Stimulated activated naive CD8-positive, alpha-beta T cell treated with anti-CD3 and anti-CD28 coated beads, Interleukin-15, Interleukin-2, amounts not matched to agents 100 ng/mL and 50 ng/mL, for 24 hours (primary cell): ENCODE measurements at regions not wholly inside any gene's neighbourhood (a gene's known extent, or its start where the extent isn't known, plus 50 kb on each side); places are given as distances from the start of the nearest gene placed in this dataset.

Experiments used
- H3K27ac Mint-ChIP-seq: one replicate; pipeline ENCODE4 v1.8.0; 2021; ENCODE audit warnings: mild to moderate bottlenecking, mixed read lengths
- H3K27me3 Mint-ChIP-seq: one replicate; pipeline ENCODE4 v1.8.0; 2021; ENCODE audit warnings: mixed read lengths
- H3K36me3 Mint-ChIP-seq: one replicate; pipeline ENCODE4 v1.8.0; 2021; ENCODE audit warnings: low read depth, mixed read lengths
- H3K4me1 Mint-ChIP-seq: one replicate; pipeline ENCODE4 v1.8.0; 2021; ENCODE audit warnings: low read depth, mixed read lengths
- H3K4me3 Mint-ChIP-seq: one replicate; pipeline ENCODE4 v1.8.0; 2021; ENCODE audit warnings: mild to moderate bottlenecking, mixed read lengths
- H3K9me3 Mint-ChIP-seq: one replicate; pipeline ENCODE4 v1.8.0; 2021; ENCODE audit warnings: mixed read lengths

- Mint-ChIP-seq H3K4me3 (no peak overlapping the region), H3K9me3 (no peaks in the 10 kb centered on the region), H3K36me3 (no peaks in the 10 kb centered on the region), H3K27ac (no peak overlapping the region), H3K4me1 (no peaks in the 10 kb centered on the region), H3K27me3 (peaks cover under 1% of the 10 kb centered on the region)
Observed at GRCh38 chr11:19519353-19519752, 193.3 kb upstream of the NAV2 start.

GRCh38 chr11:19513253-19513652, 199.4 kb upstream of the NAV2 start:
- Mint-ChIP-seq H3K27me3 (peaks cover 18% of the 10 kb centered on the region), H3K4me3 (no peak overlapping the region), H3K36me3 (no peaks in the 10 kb centered on the region), H3K4me1 (no peaks in the 10 kb centered on the region), H3K9me3 (no peaks in the 10 kb centered on the region), H3K27ac (no peak overlapping the region)

GRCh38 chr11:19512618-19513017, 200.0 kb upstream of the NAV2 start:
- Mint-ChIP-seq H3K27me3 (peaks cover 18% of the 10 kb centered on the region), H3K9me3 (no peaks in the 10 kb centered on the region), H3K4me3 (no peak overlapping the region), H3K27ac (no peak overlapping the region), H3K4me1 (no peaks in the 10 kb centered on the region), H3K36me3 (no peaks in the 10 kb centered on the region)

DNA sequence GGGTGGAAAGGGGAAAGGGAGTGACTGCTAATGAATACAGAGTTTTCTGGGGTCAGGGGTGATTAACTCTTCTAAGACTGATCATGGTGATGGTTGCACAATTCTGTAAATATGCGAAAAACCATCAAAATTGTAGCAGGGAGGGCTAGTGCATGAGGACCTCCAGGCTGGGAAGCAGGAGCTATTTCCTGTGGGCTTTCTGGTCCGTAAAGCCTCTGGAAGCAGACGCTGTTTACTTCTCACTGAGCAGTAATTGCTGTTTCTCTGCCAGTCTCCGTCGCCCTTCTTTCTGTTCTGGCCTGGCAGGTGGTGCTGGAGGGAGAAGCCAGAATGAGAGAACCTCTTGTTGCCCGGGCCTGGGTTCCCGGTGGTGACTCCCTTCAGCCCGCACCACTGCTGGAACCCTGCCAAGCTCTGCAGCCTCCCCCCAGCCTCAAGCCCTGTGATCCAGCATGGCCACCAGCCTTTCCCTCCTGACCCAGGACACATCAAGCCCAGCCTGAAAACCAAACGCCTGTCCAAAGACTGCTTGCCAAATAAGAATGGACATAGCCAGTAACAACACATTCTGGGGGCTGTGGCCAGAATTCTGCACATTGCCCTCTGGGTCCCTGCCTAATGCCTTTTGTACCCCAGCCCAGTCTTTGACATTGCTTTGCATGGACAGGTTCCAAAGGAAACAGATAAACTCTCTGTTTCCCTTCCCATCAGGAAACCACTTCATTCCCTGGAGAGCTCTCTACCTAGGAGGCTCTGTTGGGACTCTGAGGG, 201.0 kb upstream of the NAV2 start:
- Mint-ChIP-seq H3K4me3 (no peak overlapping the region), H3K36me3 (no peaks in the 10 kb centered on the region), H3K4me1 (no peaks in the 10 kb centered on the region), H3K27ac (no peak overlapping the region), H3K27me3 (peaks cover 23% of the 10 kb centered on the region), H3K9me3 (no peaks in the 10 kb centered on the region)

DNA sequence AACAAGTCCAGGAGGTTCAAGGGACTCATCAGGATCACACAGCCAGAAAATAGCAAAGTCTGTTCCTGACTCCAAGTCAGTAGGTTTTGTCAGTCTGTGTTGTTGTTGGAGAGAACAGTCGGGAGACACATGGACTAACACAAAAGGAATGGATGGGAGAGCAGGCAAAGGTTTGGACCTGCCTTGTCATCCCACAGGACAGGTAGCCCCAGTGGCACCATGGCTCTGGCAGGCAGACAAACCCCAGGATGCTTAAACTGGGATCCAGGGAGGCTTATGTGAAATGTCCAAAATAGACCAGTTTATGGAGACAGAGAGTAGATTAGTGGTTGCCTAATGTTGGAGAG, 201.6 kb upstream of the NAV2 start:
- Mint-ChIP-seq H3K4me3 (no peak overlapping the region), H3K4me1 (no peaks in the 10 kb centered on the region), H3K36me3 (no peaks in the 10 kb centered on the region), H3K27ac (no peak overlapping the region), H3K27me3 (peaks cover 23% of the 10 kb centered on the region), H3K9me3 (no peaks in the 10 kb centered on the region)

GRCh38 chr11:19510468-19510867, 202.2 kb upstream of the NAV2 start:
- Mint-ChIP-seq H3K27me3 (peaks cover 23% of the 10 kb centered on the region), H3K4me3 (no peak overlapping the region), H3K36me3 (no peaks in the 10 kb centered on the region), H3K27ac (no peak overlapping the region), H3K9me3 (no peaks in the 10 kb centered on the region), H3K4me1 (no peaks in the 10 kb centered on the region)

DNA sequence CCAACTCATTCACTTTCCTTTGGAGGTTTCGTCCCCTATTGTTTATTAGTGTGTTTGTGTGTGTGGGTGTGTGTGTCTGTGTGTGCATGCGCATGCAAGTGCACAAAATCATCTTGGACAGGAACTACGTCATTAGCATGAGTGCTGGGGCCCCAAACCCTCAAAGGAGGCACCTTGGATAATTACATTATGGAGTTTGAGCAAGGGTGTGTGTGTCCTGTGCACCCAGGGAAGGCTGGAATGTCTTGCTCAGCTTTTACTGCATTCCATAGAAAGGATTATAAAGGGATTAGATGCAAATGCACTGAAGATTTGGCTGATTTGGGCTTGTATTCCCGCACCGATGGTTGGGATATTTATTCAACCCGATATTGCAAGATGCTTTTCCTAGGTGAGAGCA, 203.4 kb upstream of the NAV2 start:
- H3K27ac Mint-ChIP-seq = no peak overlapping the region
- no peaks in the 10 kb centered on the region for H3K9me3 Mint-ChIP-seq
- no peaks in the 10 kb centered on the region for H3K4me1 Mint-ChIP-seq
- peaks cover 21% of the 10 kb centered on the region for H3K27me3 Mint-ChIP-seq
- no peaks in the 10 kb centered on the region for H3K36me3 Mint-ChIP-seq
- H3K4me3 Mint-ChIP-seq = no peak overlapping the region

DNA sequence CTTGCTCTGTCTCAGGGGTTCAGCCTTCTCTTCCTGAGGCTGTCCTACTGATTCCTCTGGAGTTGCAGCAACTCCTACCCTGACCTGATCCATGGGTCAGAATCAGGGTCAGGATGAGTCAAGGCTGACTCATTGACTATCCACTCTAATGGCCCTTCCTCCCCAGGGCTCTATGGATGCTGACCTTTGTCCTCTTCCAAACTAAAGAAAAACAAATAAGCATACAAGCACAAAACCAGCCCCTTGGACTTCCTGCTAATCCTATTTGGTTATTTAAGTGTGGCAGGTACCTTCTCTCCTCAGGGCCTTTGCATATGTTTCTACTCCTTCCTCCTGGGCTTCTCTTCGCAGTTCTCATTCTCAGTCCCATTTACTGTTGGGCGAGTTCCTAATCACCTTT, 204.5 kb upstream of the NAV2 start:
- Mint-ChIP-seq H3K4me3 (no peak overlapping the region), H3K27me3 (peaks cover 15% of the 10 kb centered on the region), H3K36me3 (no peaks in the 10 kb centered on the region), H3K9me3 (no peaks in the 10 kb centered on the region), H3K27ac (no peak overlapping the region), H3K4me1 (no peaks in the 10 kb centered on the region)

DNA sequence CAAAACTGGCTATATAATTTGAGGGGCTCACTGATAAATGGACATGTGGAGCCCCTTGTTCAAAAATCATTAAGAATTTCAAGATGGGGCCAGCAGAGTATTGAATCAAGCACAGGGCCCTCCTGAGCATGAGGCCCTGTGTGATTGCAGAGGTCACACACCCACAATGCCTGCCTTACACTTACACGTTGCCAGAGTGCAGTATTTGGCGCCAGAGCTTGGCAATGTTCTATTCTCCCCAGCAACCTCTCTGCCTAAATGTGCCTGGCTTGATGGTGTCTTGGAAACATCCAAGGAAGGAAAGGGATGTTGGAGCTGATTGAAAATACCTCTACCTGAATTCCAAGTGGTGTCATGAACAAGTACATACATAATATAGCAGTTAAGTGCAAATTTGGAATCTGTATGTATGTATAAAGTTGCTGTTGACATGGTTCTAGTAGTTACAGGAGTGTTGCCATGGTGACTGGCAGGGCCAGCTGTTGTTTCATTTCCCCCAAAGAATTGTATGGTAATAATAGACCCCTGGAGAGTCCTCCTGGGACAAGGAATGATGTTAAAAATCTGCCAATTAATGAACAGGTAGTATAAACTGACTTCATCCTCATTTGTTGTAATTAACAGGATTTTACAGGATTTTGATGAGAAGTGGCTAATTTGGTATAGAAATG, 205.7 kb upstream of the NAV2 start:
- H3K4me3 Mint-ChIP-seq = no peak overlapping the region
- no peaks in the 10 kb centered on the region for H3K4me1 Mint-ChIP-seq
- no peaks in the 10 kb centered on the region for H3K36me3 Mint-ChIP-seq
- H3K9me3 Mint-ChIP-seq = no peaks in the 10 kb centered on the region
- H3K27me3 Mint-ChIP-seq = peaks cover 10% of the 10 kb centered on the region
- no peak overlapping the region for H3K27ac Mint-ChIP-seq

DNA sequence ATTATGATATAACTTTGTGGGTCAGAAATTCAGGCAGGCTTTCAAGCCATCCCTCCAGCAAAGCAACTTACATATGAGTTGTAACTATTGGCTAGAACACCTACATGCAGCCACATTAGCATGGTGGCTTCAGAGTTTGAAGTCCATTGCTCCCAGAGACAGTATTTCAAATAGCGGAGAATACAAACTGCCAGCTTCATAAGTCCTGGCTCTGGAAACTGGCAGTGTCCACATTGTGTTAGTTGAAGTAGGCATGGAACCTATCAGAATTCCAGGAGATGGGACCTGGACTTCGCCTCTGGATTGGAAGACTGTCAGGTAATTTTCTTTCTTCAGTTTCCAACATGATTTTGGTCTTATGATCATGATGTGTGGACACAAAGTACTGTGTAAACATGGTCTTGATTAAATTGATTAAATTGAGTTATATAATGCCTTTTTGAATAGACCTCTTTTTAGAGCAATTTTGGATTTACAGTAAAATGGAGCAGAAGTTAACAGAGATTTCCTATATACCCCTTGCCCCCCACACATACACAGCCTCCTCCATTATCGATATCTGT, 209.9 kb upstream of the NAV2 start:
- peaks cover 9% of the 10 kb centered on the region for H3K27me3 Mint-ChIP-seq
- H3K36me3 Mint-ChIP-seq = no peaks in the 10 kb centered on the region
- H3K27ac Mint-ChIP-seq = no peak overlapping the region
- no peak overlapping the region for H3K4me3 Mint-ChIP-seq
- no peaks in the 10 kb centered on the region for H3K9me3 Mint-ChIP-seq
- H3K4me1 Mint-ChIP-seq = no peaks in the 10 kb centered on the region

GRCh38 chr11:19501631-19502030, 211.0 kb upstream of the NAV2 start:
- Mint-ChIP-seq H3K4me1 (no peaks in the 10 kb centered on the region), H3K27me3 (peaks cover 4% of the 10 kb centered on the region), H3K4me3 (no peak overlapping the region), H3K9me3 (no peaks in the 10 kb centered on the region), H3K36me3 (no peaks in the 10 kb centered on the region), H3K27ac (no peak overlapping the region)

- Mint-ChIP-seq H3K36me3 (no peaks in the 10 kb centered on the region), H3K27ac (no peak overlapping the region), H3K4me3 (no peak overlapping the region), H3K9me3 (no peaks in the 10 kb centered on the region), H3K27me3 (peaks cover 4% of the 10 kb centered on the region), H3K4me1 (no peaks in the 10 kb centered on the region)
Observed at GRCh38 chr11:19499999-19500398, 212.6 kb upstream of the NAV2 start.

- no peaks in the 10 kb centered on the region for H3K9me3 Mint-ChIP-seq
- no peak overlapping the region for H3K4me3 Mint-ChIP-seq
- no peaks in the 10 kb centered on the region for H3K36me3 Mint-ChIP-seq
- H3K4me1 Mint-ChIP-seq = no peaks in the 10 kb centered on the region
- peaks cover 4% of the 10 kb centered on the region for H3K27me3 Mint-ChIP-seq
- no peak overlapping the region for H3K27ac Mint-ChIP-seq
Observed at GRCh38 chr11:19499026-19499669, 213.5 kb upstream of the NAV2 start.

DNA sequence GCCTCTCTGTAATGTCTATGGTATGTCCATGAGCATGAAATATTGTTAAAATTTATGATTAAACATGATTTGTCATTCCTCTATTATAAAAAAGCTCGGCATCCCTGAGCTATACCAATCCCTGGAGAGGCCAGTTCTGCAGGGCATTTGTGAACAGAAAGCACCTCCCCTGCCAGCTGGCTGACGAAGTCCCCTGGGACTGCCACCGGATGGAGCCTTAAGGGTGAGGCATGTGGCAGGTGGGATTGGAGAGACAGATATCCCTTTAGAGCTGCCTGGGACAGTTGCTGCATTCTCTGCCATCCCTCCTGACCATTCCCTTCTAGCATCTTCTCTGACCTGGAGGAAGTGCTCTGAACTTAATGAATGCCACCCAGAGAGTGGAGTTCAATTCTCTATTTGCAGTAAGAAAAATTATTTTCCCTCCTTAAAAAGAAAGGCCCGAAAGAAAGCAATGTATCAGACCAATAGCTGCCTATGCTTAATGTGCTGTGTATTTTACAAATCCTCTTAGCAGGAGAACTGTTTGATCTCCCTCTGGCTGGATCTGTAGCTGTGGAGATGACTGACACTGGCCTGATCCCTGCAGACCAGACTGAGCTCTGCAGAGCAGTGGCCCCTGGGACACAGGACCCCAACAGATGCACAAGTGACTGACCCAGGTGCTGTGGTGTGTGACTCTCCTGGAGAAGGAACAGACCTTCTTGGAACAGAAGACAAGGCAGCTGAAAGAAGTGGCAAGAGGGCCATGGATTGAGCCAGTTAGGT, 219.0 kb upstream of the NAV2 start:
- Mint-ChIP-seq H3K9me3 (no peaks in the 10 kb centered on the region), H3K36me3 (no peaks in the 10 kb centered on the region), H3K4me1 (no peaks in the 10 kb centered on the region), H3K27ac (no peak overlapping the region), H3K27me3 (peaks cover 11% of the 10 kb centered on the region), H3K4me3 (no peak overlapping the region)
